Colonic mucosa (tissue), 4 donors: ENCODE measurements at regions not wholly inside any gene's neighbourhood (a gene's known extent, or its start where the extent isn't known, plus 50 kb on each side); places are given as distances from the start of the nearest gene placed in this dataset.

ENCODE experiments used
- DNase-seq: peaks from one replicate; pipeline ENCODE4 v3.0.0-alpha.2; 2020
- H3K27ac ChIP-seq: fragments of 200-600 bp; one replicate; pipeline ENCODE4 v1.8.0; 2021
- H3K27me3 ChIP-seq: fragments of 200-600 bp; one replicate; pipeline ENCODE4 v1.8.0; 2021
- H3K36me3 ChIP-seq: fragments of 200-600 bp; one replicate; pipeline ENCODE4 v1.8.0; 2021
- H3K4me1 ChIP-seq: fragments of 200-600 bp; one replicate; pipeline ENCODE4 v1.8.0; 2021; ENCODE audit warnings: mild to moderate bottlenecking
- H3K4me3 ChIP-seq: fragments of 200-600 bp; one replicate; pipeline ENCODE4 v1.8.0; 2021
- H3K9ac ChIP-seq, 2 donors: one replicate each; pipeline ENCODE4 v1.7.0; 2013; ENCODE audit warnings: control low read depth in 2 of 2, low read depth in 2 of 2, low read length in 2 of 2
- H3K9me3 ChIP-seq: fragments of 200-600 bp; one replicate; pipeline ENCODE4 v1.8.0; 2021
- CTCF ChIP-seq: fragments of 200-600 bp; IDR thresholded peaks from one replicate; pipeline ENCODE4 v1.8.0; 2022; ENCODE audit warnings: antibody characterized with exemption, mild to moderate bottlenecking
- intact Hi-C: fragments of 100-400 bp; cut with DNase I; formaldehyde crosslinking; loops from one replicate; pipeline ENCODE4 v1.14.1; 2022
- donor health status: healthy.
- donor health status: DM: no; HTN: no; CAD: no.
- donor health status: DM: no; HTN: no; CAD: no.

- Histone ChIP-seq H3K27ac (no peak overlapping the region), H3K36me3 (no peaks in the 10 kb centered on the region), H3K27me3 (no peaks in the 10 kb centered on the region), H3K9ac (no peak overlapping the region), H3K4me3 (no peak overlapping the region), H3K9me3 (no peaks in the 10 kb centered on the region), H3K4me1 (no peaks in the 10 kb centered on the region)
- DNase-seq, result no peak
- TF ChIP-seq CTCF, result no peak
- intact Hi-C loops, result no loop called here
Measured at GRCh38 chr12:128114485-128114884, 152.5 kb upstream of the TMEM132C start.

- H3K27me3 ChIP-seq, result no peaks in the 10 kb centered on the region
- H3K9me3 ChIP-seq, result no peaks in the 10 kb centered on the region
- no peak overlapping the region for H3K27ac ChIP-seq
- H3K4me1 ChIP-seq, result no peaks in the 10 kb centered on the region
- TF ChIP-seq CTCF, result no peak
- intact Hi-C loops, result no loop called here
- no peak overlapping the region for H3K4me3 ChIP-seq
- no peak overlapping the region for H3K9ac ChIP-seq
- H3K36me3 ChIP-seq, result no peaks in the 10 kb centered on the region
- no peak for DNase-seq
Measured at GRCh38 chr12:128116537-128116936, 150.4 kb upstream of the TMEM132C start.

GRCh38 chr12:128120035-128120434 is 146.9 kb upstream of the TMEM132C start:
- intact Hi-C loops, result no loop called here

GRCh38 chr12:128121424-128121823 is 145.5 kb upstream of the TMEM132C start:
- Histone ChIP-seq H3K36me3 (no peaks in the 10 kb centered on the region), H3K4me3 (no peak overlapping the region), H3K9ac (no peak overlapping the region), H3K27me3 (no peaks in the 10 kb centered on the region), H3K9me3 (no peaks in the 10 kb centered on the region), H3K27ac (no peak overlapping the region), H3K4me1 (no peaks in the 10 kb centered on the region)
- intact Hi-C loops, result no loop called here
- TF ChIP-seq CTCF, result no peak
- no peak for DNase-seq

More at GRCh38 chr12:128120035-128120434, 146.9 kb upstream of the TMEM132C start:
- Histone ChIP-seq H3K9ac (no peak overlapping the region), H3K36me3 (no peaks in the 10 kb centered on the region), H3K4me3 (no peak overlapping the region), H3K27ac (no peak overlapping the region), H3K9me3 (no peaks in the 10 kb centered on the region), H3K27me3 (no peaks in the 10 kb centered on the region), H3K4me1 (no peaks in the 10 kb centered on the region)
- no peak for DNase-seq
- no peak for TF ChIP-seq CTCF

- intact Hi-C loops, result no loop called here
- DNase-seq, result no peak
- TF ChIP-seq CTCF, result no peak
Measured at GRCh38 chr12:128123096-128123495, 143.9 kb upstream of the TMEM132C start.

GRCh38 chr12:128131955-128132354 is 135.0 kb upstream of the TMEM132C start:
- DNase-seq, result no peak

More at GRCh38 chr12:128123096-128123495, 143.9 kb upstream of the TMEM132C start:
- no peak overlapping the region for H3K27ac ChIP-seq
- H3K9me3 ChIP-seq, result no peaks in the 10 kb centered on the region
- H3K27me3 ChIP-seq, result no peaks in the 10 kb centered on the region
- no peaks in the 10 kb centered on the region for H3K4me1 ChIP-seq
- no peak overlapping the region for H3K4me3 ChIP-seq
- H3K36me3 ChIP-seq, result no peaks in the 10 kb centered on the region
- no peak overlapping the region for H3K9ac ChIP-seq

More at GRCh38 chr12:128131955-128132354, 135.0 kb upstream of the TMEM132C start:
- intact Hi-C loops, result no loop called here
- Histone ChIP-seq H3K9me3 (no peaks in the 10 kb centered on the region), H3K4me3 (no peak overlapping the region), H3K4me1 (no peaks in the 10 kb centered on the region), H3K27me3 (no peaks in the 10 kb centered on the region), H3K9ac (no peak overlapping the region), H3K36me3 (no peaks in the 10 kb centered on the region), H3K27ac (no peak overlapping the region)
- no peak for TF ChIP-seq CTCF
